ENCODE measurements at regions not wholly inside any gene's neighbourhood (a gene's known extent, or its start where the extent isn't known, plus 50 kb on each side); places are given as distances from the start of the nearest gene placed in this dataset.

DNA sequence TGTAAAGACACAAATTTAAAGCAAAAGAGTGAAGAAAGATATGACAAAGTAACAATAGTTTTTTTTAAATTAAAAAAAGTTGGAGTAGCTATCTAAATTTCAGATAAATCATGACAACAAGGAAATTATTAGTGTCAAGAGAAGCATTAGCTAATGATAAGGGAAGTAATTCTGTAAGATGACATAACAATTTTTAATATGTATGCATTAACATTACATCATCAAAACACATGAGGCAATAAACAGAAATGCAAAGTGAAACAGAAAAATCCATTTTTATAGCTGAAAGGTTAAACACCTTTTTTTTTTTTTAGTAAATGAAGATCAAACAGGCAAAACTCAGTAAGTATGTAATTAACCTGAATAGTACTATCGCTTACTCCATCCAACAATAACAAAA, 804.9 kb upstream of the PRR20A start:
- Mint-ChIP-seq H3K4me3 (no peak overlapping the region), H3K4me1 (no peaks in the 10 kb centered on the region), H3K9me3 (peaks cover 0 to 9% (median 0%) of the 10 kb centered on the region in 3 donors), H3K27ac (no peak overlapping the region), H3K27me3 (no peaks in the 10 kb centered on the region), H3K36me3 (peaks cover 1% of the 10 kb centered on the region)

DNA sequence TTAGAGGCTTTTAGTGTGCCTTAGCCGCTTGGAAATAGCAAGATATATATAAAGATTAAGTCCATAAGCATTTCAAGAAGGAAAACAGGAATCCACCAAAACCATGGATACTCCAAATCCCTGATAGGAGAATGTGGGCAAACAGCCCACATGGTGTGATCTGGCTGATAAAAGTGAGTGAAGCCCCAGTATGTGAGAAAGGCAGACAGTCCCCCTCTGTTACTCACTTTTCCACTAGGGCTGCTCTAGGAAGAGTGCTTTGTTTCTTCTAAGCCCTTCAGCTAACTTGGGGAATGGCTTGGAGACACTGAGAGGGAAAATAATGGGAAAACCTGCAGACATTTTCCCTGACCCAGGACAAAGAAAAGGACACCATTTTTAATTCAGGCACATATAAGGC, 802.3 kb upstream of the PRR20A start:
- Mint-ChIP-seq H3K4me1 (no peaks in the 10 kb centered on the region), H3K36me3 (no peaks in the 10 kb centered on the region), H3K9me3 (peaks cover 3 to 16% (median 4%) of the 10 kb centered on the region in 3 donors), H3K27me3 (no peaks in the 10 kb centered on the region), H3K27ac (no peak overlapping the region), H3K4me3 (no peak overlapping the region)

DNA sequence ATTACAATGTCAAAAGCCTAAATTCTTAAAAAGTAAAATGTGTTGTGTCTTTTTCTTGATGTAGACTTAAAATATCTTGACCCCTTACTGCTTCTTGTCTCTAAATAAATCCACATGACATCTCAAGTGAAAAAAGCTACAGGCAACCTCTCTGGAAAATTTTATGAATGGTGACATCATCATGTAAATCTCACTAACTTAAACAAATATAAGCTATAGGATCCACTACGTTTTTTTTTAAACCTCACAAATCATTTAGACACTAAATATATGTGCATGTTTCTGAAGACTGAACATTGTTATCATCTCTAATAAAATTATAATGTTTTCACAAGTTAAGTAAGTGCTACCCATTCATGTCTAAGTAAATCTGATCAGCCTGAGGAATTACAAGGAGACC, 793.7 kb upstream of the PRR20A start:
- Mint-ChIP-seq H3K9me3 (peaks cover 4 to 8% (median 6%) of the 10 kb centered on the region in 3 donors), H3K4me3 (no peak overlapping the region), H3K27me3 (no peaks in the 10 kb centered on the region), H3K36me3 (no peaks in the 10 kb centered on the region), H3K4me1 (no peaks in the 10 kb centered on the region), H3K27ac (no peak overlapping the region)

DNA sequence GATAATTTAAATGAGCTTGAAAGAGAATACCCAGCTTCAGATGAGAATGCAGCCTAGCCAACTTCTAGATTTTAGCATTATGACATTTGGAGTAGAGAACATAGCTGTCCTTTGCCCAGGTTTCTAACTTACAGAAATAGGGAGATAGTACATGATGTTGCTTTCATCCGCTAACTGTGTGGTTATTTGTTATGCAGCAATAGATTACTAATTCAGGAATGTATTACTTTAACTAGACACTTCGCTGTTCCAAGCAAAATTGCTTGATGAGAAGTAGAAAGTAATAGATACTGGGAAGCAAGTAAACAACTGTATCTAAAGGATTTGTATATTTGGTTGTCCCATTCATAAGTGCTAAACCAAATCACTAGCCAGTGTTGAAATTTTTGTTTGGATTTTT, 790.9 kb upstream of the PRR20A start:
- no peak overlapping the region for H3K4me3 Mint-ChIP-seq
- H3K9me3 Mint-ChIP-seq: peaks cover 0 to 12% (median 4%) of the 10 kb centered on the region in 3 donors
- no peaks in the 10 kb centered on the region for H3K36me3 Mint-ChIP-seq
- H3K27me3 Mint-ChIP-seq: no peaks in the 10 kb centered on the region
- H3K4me1 Mint-ChIP-seq: no peaks in the 10 kb centered on the region
- no peak overlapping the region for H3K27ac Mint-ChIP-seq

DNA sequence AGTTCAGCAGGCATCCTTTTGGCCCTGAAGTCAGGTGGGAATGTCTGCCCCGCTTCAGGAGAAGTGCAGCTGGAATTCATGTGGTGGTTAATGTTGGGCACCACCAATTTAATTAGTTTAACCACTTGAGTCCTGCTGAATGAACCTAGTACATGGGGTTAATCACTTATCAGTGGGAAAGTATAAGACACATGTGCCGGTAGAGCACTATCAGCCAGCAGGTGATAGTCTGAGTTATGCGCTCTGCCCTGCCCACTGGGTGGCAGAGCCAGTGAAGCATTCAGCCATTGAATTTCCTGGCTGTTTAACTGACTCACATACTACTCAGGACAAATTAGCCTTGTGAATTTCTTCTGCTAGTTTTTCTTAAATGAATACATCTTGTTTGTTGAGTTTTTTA, 789.7 kb upstream of the PRR20A start:
- H3K4me3 Mint-ChIP-seq: no peak overlapping the region
- peaks cover 0 to 12% (median 4%) of the 10 kb centered on the region in 3 donors for H3K9me3 Mint-ChIP-seq
- H3K36me3 Mint-ChIP-seq: no peaks in the 10 kb centered on the region
- H3K27me3 Mint-ChIP-seq: no peaks in the 10 kb centered on the region
- no peaks in the 10 kb centered on the region for H3K4me1 Mint-ChIP-seq
- H3K27ac Mint-ChIP-seq: no peak overlapping the region

DNA sequence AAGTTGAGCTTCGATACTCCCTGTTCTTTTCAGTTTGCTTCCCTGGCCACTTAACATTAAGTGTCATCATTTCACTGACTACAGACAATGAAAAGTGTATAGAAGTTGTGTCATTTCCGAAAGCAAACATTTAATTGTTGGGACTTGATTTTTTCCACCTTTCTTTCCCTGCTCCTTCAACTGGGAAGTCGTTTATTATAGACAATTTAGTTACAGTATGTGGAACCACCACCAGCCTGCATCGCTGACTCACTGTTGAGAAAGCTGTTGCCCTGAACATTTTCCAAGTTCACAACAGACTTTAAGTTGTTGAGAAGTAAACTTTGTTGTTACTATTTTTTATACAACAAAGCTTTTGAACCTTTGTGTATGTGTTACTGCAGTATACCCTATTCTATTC, 788.4 kb upstream of the PRR20A start:
- H3K36me3 Mint-ChIP-seq: no peaks in the 10 kb centered on the region
- no peaks in the 10 kb centered on the region for H3K4me1 Mint-ChIP-seq
- H3K4me3 Mint-ChIP-seq: no peak overlapping the region
- H3K9me3 Mint-ChIP-seq: peaks cover 0 to 15% (median 2%) of the 10 kb centered on the region in 3 donors
- H3K27ac Mint-ChIP-seq: no peak overlapping the region
- no peaks in the 10 kb centered on the region for H3K27me3 Mint-ChIP-seq

DNA sequence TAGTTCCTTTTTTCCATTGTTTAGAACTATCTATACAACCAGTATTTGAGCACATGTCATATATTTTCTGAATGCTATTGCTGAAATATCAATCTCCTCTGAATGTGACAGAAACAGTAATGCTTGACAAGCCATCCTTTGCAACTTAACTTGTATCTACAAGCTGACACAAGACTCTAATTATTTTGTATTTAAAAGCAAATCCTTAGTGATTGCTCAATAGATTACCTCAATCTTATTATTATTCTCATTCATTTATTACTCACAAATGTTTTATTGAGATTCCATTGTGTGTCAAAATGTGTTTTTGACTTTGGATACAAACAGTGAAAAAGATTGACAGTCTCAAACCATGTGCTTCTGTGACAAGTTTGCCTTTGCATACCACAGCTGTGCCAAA, 787.8 kb upstream of the PRR20A start:
- Mint-ChIP-seq H3K27ac (no peak overlapping the region), H3K27me3 (no peaks in the 10 kb centered on the region), H3K4me3 (no peak overlapping the region), H3K36me3 (no peaks in the 10 kb centered on the region), H3K4me1 (no peaks in the 10 kb centered on the region), H3K9me3 (peaks cover 0 to 12% (median 0%) of the 10 kb centered on the region in 3 donors)

DNA sequence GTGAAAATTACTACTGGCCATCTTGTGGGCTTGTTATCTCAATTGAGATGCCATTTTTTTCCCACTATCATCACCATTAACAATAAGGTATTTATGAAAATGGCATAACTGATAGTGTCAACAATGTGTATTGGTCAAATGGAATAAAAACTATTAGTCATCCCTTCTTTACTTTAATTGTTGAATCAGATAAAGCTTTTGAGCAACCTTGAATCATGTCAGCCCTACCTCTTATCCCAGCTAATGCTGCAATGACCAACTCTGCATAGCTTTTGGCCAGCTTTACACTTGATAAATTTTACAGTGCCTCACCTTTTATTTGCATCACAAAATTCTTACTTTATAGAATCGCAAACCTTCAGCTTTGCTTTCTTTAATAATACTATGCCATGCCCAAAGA, 784.0 kb upstream of the PRR20A start:
- H3K27ac Mint-ChIP-seq: no peak overlapping the region
- H3K27me3 Mint-ChIP-seq: no peaks in the 10 kb centered on the region
- no peaks in the 10 kb centered on the region for H3K36me3 Mint-ChIP-seq
- H3K4me1 Mint-ChIP-seq: no peaks in the 10 kb centered on the region
- H3K9me3 Mint-ChIP-seq: peaks cover 0 to 9% (median 2%) of the 10 kb centered on the region in 3 donors
- H3K4me3 Mint-ChIP-seq: no peak overlapping the region

DNA sequence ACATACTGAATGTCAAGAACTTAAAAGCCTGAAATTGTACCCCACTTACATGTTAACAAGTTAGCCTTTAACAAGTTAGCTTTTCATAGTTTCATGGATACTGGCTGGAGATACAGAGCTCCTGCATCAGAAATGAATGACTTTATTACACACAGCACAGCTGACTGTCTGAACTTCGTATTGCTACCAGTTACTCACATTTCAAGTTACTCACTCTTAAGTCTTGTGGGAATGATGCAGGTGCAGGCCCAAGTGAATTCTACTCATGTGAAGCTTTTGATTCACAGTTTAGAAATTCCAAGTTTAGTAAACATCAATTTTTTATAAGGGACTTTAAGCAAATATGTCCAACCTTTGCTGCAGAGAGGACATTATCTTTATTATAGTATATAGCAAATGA, 762.2 kb upstream of the PRR20A start:
- peaks cover 1% of the 10 kb centered on the region for H3K36me3 Mint-ChIP-seq
- peaks cover 9 to 11% (median 9%) of the 10 kb centered on the region in 3 donors for H3K9me3 Mint-ChIP-seq
- no peak overlapping the region for H3K27ac Mint-ChIP-seq
- H3K4me3 Mint-ChIP-seq: no peak overlapping the region
- H3K27me3 Mint-ChIP-seq: no peaks in the 10 kb centered on the region
- peaks cover 0 to 2% (median 0%) of the 10 kb centered on the region in 3 donors for H3K4me1 Mint-ChIP-seq

DNA sequence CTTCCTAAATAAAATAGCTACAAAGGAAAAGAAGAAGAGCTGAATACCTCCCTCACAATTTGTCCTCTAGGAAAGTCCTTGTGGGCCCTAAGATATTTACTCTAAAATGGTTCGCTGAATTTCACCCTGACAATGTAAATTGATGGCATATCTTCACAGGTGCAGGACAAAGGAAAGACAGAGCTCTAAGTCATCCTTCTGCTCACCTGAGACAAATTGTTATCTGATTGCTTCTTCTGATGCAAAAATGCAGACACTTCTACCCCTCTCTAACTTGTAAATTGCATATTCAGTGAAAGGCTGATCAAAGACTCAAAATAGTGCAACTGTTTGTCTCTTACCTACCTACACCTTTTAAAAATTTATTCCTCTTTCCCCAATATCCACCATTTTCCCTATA, 747.2 kb upstream of the PRR20A start:
- Mint-ChIP-seq H3K36me3 (no peaks in the 10 kb centered on the region), H3K27me3 (no peaks in the 10 kb centered on the region), H3K9me3 (peaks cover 0 to 18% (median 3%) of the 10 kb centered on the region in 3 donors), H3K4me1 (no peaks in the 10 kb centered on the region), H3K27ac (peak overlapping the region in 1 of 3 donors; percentile 3), H3K4me3 (no peak overlapping the region)

DNA sequence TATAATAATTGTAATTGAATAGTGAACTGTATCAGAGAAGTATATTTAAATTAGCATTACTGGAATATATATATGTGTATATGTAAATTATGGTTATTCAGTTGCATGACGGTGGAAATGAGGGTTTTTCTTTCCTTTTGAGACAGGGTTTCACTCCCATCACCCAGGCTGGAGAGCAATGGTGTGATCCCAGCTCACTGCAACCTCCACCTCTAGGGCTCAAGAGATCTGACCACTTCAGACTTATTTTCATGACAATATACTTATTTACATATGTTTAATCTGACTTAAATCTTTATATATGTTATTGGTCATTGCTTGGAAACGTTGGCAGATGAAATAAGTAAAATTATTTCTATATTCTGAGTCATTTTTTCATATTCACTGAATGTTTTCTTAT, 744.4 kb upstream of the PRR20A start:
- no peak overlapping the region for H3K4me3 Mint-ChIP-seq
- no peaks in the 10 kb centered on the region for H3K4me1 Mint-ChIP-seq
- H3K27ac Mint-ChIP-seq: no peak overlapping the region
- H3K36me3 Mint-ChIP-seq: no peaks in the 10 kb centered on the region
- H3K9me3 Mint-ChIP-seq: peaks cover 0 to 21% (median 3%) of the 10 kb centered on the region in 3 donors
- H3K27me3 Mint-ChIP-seq: no peaks in the 10 kb centered on the region

DNA sequence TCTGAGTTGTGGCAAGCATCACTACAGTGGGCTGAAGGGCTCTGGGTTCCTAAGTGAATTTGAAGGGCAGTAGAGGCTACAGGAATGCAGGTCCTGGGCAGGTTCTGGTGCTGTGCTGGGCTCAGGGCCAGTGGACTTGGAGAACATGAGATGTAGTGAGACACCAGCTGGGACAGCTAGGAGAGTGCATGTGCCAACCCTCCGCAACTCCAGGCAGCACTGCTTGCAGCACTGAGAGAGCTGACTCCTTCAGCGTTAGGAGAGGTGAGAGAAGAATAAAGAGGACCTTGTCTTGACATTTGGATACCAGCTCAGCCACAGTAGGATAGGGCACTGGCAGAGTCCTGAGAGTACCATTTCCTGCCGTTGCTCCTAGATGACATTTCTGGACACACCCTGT, 739.9 kb upstream of the PRR20A start:
- Mint-ChIP-seq H3K27ac (no peak overlapping the region), H3K4me3 (no peak overlapping the region), H3K4me1 (no peaks in the 10 kb centered on the region), H3K36me3 (no peaks in the 10 kb centered on the region), H3K27me3 (no peaks in the 10 kb centered on the region), H3K9me3 (peaks cover 2 to 11% (median 7%) of the 10 kb centered on the region in 3 donors)

DNA sequence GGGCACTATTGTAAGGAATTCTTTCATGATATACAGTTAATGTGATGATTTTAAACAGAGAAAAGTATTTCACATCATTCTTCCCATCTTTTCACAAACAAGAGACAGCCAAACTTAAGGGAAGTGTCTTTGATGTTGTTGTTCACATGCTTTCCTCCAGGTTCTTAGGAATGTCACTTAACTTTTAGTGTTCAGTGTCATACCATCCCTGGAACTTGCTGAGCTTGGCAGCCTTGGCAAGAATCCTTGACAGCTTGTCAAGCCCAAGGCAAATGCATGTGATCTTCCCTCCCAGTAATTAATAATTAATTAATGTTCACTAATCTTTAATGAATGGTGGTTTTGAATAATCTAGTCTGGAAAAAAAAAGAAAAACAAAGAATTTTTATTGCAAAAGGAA, 727.9 kb upstream of the PRR20A start:
- Mint-ChIP-seq H3K27ac (no peak overlapping the region), H3K4me1 (peaks cover 0 to 1% (median 0%) of the 10 kb centered on the region in 3 donors), H3K9me3 (peaks cover 0 to 12% (median 7%) of the 10 kb centered on the region in 3 donors), H3K27me3 (no peaks in the 10 kb centered on the region), H3K36me3 (no peaks in the 10 kb centered on the region), H3K4me3 (no peak overlapping the region)

DNA sequence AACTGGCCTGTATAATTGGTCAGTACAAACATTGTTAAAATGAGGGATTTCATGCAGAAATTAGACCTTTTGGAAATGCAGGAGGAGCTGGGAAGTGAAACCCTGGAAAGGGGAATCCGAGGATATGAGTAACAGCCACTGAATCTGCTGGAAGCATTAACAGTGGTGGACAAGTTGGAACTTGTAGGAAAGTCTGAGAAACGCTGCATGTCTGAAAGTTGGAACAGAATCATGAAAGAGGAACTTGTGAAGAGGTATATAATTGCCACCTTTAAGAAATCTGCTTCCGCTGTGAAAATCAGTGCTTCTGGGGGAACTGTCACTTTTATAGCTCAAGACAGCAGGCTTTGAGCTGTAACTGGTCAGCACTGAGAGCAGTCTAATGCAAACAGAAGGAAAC, 716.5 kb upstream of the PRR20A start:
- Mint-ChIP-seq H3K36me3 (no peaks in the 10 kb centered on the region), H3K4me3 (no peak overlapping the region), H3K4me1 (no peaks in the 10 kb centered on the region), H3K27ac (no peak overlapping the region), H3K9me3 (peaks cover 0 to 5% (median 3%) of the 10 kb centered on the region in 3 donors), H3K27me3 (no peaks in the 10 kb centered on the region)

DNA sequence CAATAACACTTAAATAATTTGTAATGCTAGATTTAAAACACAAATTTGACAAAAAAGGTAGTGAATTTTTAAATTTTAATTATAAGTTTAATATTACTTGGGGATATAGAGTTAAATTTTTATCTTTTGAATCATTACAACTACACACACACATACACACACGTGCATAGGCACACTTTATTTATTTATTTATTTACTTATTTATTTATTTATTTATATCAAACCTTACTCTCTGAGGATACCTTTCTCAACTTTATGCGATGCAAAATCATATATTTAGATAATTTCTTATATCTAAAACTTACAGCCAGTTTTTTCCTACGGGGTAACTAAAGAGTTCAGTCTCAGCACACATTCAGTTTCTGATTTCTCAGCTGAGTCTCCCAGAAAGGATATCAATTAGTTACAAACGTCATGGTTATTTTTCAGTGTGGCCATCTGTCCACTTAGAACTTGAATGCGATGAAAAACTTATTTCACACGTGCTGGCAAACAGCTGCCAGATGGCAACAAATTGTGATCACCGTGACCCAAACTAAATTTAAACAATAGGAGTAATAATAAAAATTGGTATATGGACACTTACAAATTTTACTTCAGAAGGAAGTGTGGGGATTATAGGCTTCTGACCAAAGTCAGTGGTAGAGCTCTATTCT, 683.1 kb upstream of the PRR20A start:
- Mint-ChIP-seq H3K4me1 (no peaks in the 10 kb centered on the region), H3K9me3 (peaks cover 0 to 17% (median 12%) of the 10 kb centered on the region in 3 donors), H3K36me3 (no peaks in the 10 kb centered on the region), H3K27me3 (no peaks in the 10 kb centered on the region), H3K4me3 (no peak overlapping the region), H3K27ac (no peak overlapping the region)

DNA sequence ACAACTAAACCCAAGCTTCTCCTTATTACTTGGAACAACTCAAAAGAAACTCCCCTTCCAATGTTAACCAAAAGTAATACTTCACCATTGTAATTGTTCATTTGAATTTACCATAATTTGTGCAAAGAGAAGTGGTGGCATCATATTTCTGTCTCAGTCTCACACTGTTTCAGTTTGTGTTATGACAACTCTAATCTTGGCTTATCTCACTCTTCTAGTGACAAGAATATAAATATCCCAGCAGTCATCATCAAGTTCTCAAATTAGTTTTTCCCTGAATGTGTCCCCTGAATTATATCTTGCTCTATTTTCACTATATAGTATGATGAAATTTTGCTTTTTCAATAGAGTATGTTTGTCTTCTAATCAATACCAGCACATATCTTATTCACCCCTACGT, 681.4 kb upstream of the PRR20A start:
- no peaks in the 10 kb centered on the region for H3K27me3 Mint-ChIP-seq
- H3K36me3 Mint-ChIP-seq: no peaks in the 10 kb centered on the region
- no peak overlapping the region for H3K27ac Mint-ChIP-seq
- no peaks in the 10 kb centered on the region for H3K4me1 Mint-ChIP-seq
- no peak overlapping the region for H3K4me3 Mint-ChIP-seq
- H3K9me3 Mint-ChIP-seq: peaks cover 2 to 15% (median 6%) of the 10 kb centered on the region in 3 donors

Measured in IgD-negative memory B cell (primary cell).